GM23338 (cell line): ENCODE measurements at regions not wholly inside any gene's neighbourhood (a gene's known extent, or its start where the extent isn't known, plus 50 kb on each side); places are given as distances from the start of the nearest gene placed in this dataset.

Experiments
- ATAC-seq: fragments of 200-7000 bp; cut with Tn5 transposase; 3 replicates; pipeline ENCODE4 v1.9.1; 2020
- DNase-seq: peaks from one replicate; pipeline ENCODE4 v3.0.0-alpha.2; 2015; ENCODE audit warnings: low spot score
- H2AFZ ChIP-seq: fragments of 200-600 bp; sonication (generic); 2 replicates; pipeline ENCODE4 v1.8.0; 2016; ENCODE audit warnings: antibody characterized with exemption, mild to moderate bottlenecking, moderate library complexity
- H3F3A ChIP-seq: fragments of 200-600 bp; sonication (generic); replicated peaks from 2 replicates; pipeline ENCODE4 v1.8.0; 2017; ENCODE audit warnings: antibody characterized with exemption, mixed run types, low read depth
- H3K27ac ChIP-seq: fragments of 200-600 bp; sonication (generic); 2 replicates; pipeline ENCODE4 v1.6.1; 2016; ENCODE audit warnings: low read depth
- H3K27me3 ChIP-seq: fragments of 200-600 bp; sonication (generic); 2 replicates; pipeline ENCODE4 v1.8.0; 2016; ENCODE audit warnings: mild to moderate bottlenecking, mixed run types, moderate library complexity; ENCODE audit not compliant: insufficient read depth
- H3K36me3 ChIP-seq: fragments of 200-600 bp; sonication (generic); 2 replicates; pipeline ENCODE4 v1.8.0; 2016; ENCODE audit warnings: mild to moderate bottlenecking; ENCODE audit not compliant: insufficient read depth
- H3K4me1 ChIP-seq: fragments of 200-600 bp; sonication (generic); 2 replicates; pipeline ENCODE4 v1.8.0; 2016; ENCODE audit warnings: mild to moderate bottlenecking, moderate library complexity; ENCODE audit not compliant: insufficient read depth
- H3K4me2 ChIP-seq: fragments of 200-600 bp; sonication (generic); 2 replicates; pipeline ENCODE4 v1.7.1; 2017; ENCODE audit warnings: mixed run types
- H3K4me3 ChIP-seq: fragments of 200-600 bp; sonication (generic); 2 replicates; pipeline ENCODE4 v1.6.1; 2016; ENCODE audit warnings: mixed run types
- H3K79me2 ChIP-seq: fragments of 200-600 bp; sonication (generic); replicated peaks from 2 replicates; pipeline ENCODE4 v1.8.0; 2017; ENCODE audit warnings: mild to moderate bottlenecking; ENCODE audit not compliant: insufficient read depth
- H3K9me2 ChIP-seq: fragments of 200-600 bp; sonication (generic); 2 replicates; pipeline ENCODE4 v1.8.0; 2017; ENCODE audit not compliant: insufficient read depth
- H4K20me1 ChIP-seq: fragments of 200-600 bp; sonication (generic); replicated peaks from 2 replicates; pipeline ENCODE4 v1.8.0; 2017; ENCODE audit warnings: mild to moderate bottlenecking; ENCODE audit not compliant: insufficient read depth
- H3K27ac Mint-ChIP-seq: 2 replicates; pipeline ENCODE4 v1.8.0; 2020; ENCODE audit warnings: inconsistent platforms, mild to moderate bottlenecking, moderate library complexity, mixed read lengths
- H3K27me3 Mint-ChIP-seq: 3 replicates; pipeline ENCODE4 v1.8.0; 2022; ENCODE audit warnings: low read depth, mild to moderate bottlenecking, moderate library complexity, mixed read lengths, inconsistent platforms; ENCODE audit not compliant: insufficient read depth, poor library complexity
- H3K36me3 Mint-ChIP-seq: 3 replicates; pipeline ENCODE4 v1.8.0; 2021; ENCODE audit warnings: low read depth, mild to moderate bottlenecking, inconsistent platforms, moderate library complexity, mixed read lengths
- H3K4me1 Mint-ChIP-seq: 3 replicates; pipeline ENCODE4 v1.8.0; 2020; ENCODE audit warnings: mild to moderate bottlenecking, inconsistent platforms, mixed read lengths
- H3K4me3 Mint-ChIP-seq: 3 replicates; pipeline ENCODE4 v1.8.0; 2021; ENCODE audit warnings: moderate library complexity, mild to moderate bottlenecking, inconsistent platforms, mixed read lengths
- H3K9me3 Mint-ChIP-seq: 3 replicates; pipeline ENCODE4 v1.8.0; 2020; ENCODE audit warnings: moderate library complexity, mild to moderate bottlenecking, inconsistent platforms, mixed read lengths
- CREB1 ChIP-seq: fragments of 250-450 bp; sonication (Bioruptor Pico); IDR thresholded peaks from 2 replicates; pipeline ENCODE4 v1.5.0; 2020; ENCODE audit warnings: low read depth, mild to moderate bottlenecking, moderate library complexity
- ETS1 ChIP-seq: IDR thresholded peaks from 2 replicates; pipeline ENCODE4 v1.6.1; 2016; ENCODE audit warnings: antibody characterized with exemption
- EZH2 ChIP-seq: fragments of 200-600 bp; sonication (generic); IDR thresholded peaks from one replicate; pipeline ENCODE4 v1.8.0; 2017; ENCODE audit warnings: antibody characterized with exemption, mild to moderate bottlenecking, low read depth; ENCODE audit not compliant: unreplicated experiment
- EZH2phosphoT487 ChIP-seq: fragments of 200-600 bp; sonication (generic); IDR thresholded peaks from one replicate; pipeline ENCODE4 v1.8.1; 2018; ENCODE audit warnings: antibody characterized with exemption; ENCODE audit not compliant: unreplicated experiment
- JUNB ChIP-seq: IDR thresholded peaks from one replicate; pipeline ENCODE4 v1.6.1; 2016; ENCODE audit warnings: antibody characterized with exemption; ENCODE audit not compliant: unreplicated experiment
- NANOG ChIP-seq: IDR thresholded peaks from 2 replicates; pipeline ENCODE4 v1.6.1; 2016; ENCODE audit warnings: antibody characterized with exemption, borderline replicate concordance
- POLR2AphosphoS5 ChIP-seq: IDR thresholded peaks from 2 replicates; pipeline ENCODE4 v1.6.1; 2016; ENCODE audit warnings: antibody characterized with exemption, low read depth
- REST ChIP-seq: IDR thresholded peaks from one replicate; pipeline ENCODE4 v1.6.1; 2018; ENCODE audit warnings: antibody characterized with exemption; ENCODE audit not compliant: unreplicated experiment
- STAT1 ChIP-seq: IDR thresholded peaks from one replicate; pipeline ENCODE4 v1.6.1; 2016; ENCODE audit warnings: antibody characterized with exemption; ENCODE audit not compliant: unreplicated experiment
- ZNF331 ChIP-seq: fragments of 250-450 bp; sonication (Bioruptor Pico); IDR thresholded peaks from 2 replicates; pipeline ENCODE4 v1.5.0; 2020; ENCODE audit warnings: low read depth, mild to moderate bottlenecking, moderate library complexity

- no peaks in the 10 kb centered on the region for H3K36me3 ChIP-seq
- H3K4me2 ChIP-seq: no peak overlapping the region
- no peaks in the 10 kb centered on the region for H3K36me3 Mint-ChIP-seq
- no peaks in the 10 kb centered on the region for H3K4me1 ChIP-seq
- no peaks in the 10 kb centered on the region for H3F3A ChIP-seq
- H2AFZ ChIP-seq: no peak overlapping the region
- no peak overlapping the region for H3K4me3 Mint-ChIP-seq
- no peaks in the 10 kb centered on the region for H3K27me3 ChIP-seq
- H3K4me1 Mint-ChIP-seq: peaks cover 3% of the 10 kb centered on the region; the same call in 2 of the 3 replicates
- no peaks in the 10 kb centered on the region for H3K9me2 ChIP-seq
- no peak for TF ChIP-seq REST
- no peak for TF ChIP-seq EZH2phosphoT487
- no peak for TF ChIP-seq CREB1
- no peak for TF ChIP-seq NANOG
- TF ChIP-seq STAT1: no peak
- no peak for TF ChIP-seq POLR2AphosphoS5
- no peak for TF ChIP-seq JUNB
- TF ChIP-seq ZNF331: no peak
- H3K27ac Mint-ChIP-seq: no peak overlapping the region
- H3K79me2 ChIP-seq: no peaks in the 10 kb centered on the region
- H3K4me3 ChIP-seq: no peak overlapping the region
- H3K9me3 Mint-ChIP-seq: no peaks in the 10 kb centered on the region
- no peaks in the 10 kb centered on the region for H3K27me3 Mint-ChIP-seq
- no peaks in the 10 kb centered on the region for H4K20me1 ChIP-seq
- DNase-seq (no peak), ATAC-seq (no peak)
- H3K27ac ChIP-seq: no peak overlapping the region
Observed at GRCh38 chr5:168064933-168065622, 226.4 kb upstream of the WWC1 start.

GRCh38 chr5:168066536-168067208, 224.8 kb upstream of the WWC1 start:
- Mint-ChIP-seq H3K4me3 (no peak overlapping the region), H3K36me3 (no peaks in the 10 kb centered on the region), H3K9me3 (no peaks in the 10 kb centered on the region), H3K27me3 (peaks cover 3% of the 10 kb centered on the region), H3K4me1 (peaks cover 3% of the 10 kb centered on the region; the same call in 2 of the 3 replicates), H3K27ac (no peak overlapping the region)
- no peak overlapping the region for H3K27ac ChIP-seq
- H3F3A ChIP-seq: no peaks in the 10 kb centered on the region
- H3K4me1 ChIP-seq: no peaks in the 10 kb centered on the region
- DNase-seq (no peak), ATAC-seq (no peak)
- no peaks in the 10 kb centered on the region for H3K79me2 ChIP-seq
- H4K20me1 ChIP-seq: no peaks in the 10 kb centered on the region
- no peaks in the 10 kb centered on the region for H3K36me3 ChIP-seq
- H3K4me2 ChIP-seq: no peak overlapping the region
- no peak overlapping the region for H3K4me3 ChIP-seq
- no peak overlapping the region for H2AFZ ChIP-seq
- no peaks in the 10 kb centered on the region for H3K9me2 ChIP-seq
- H3K27me3 ChIP-seq: no peaks in the 10 kb centered on the region
- TF ChIP-seq EZH2 (no peak), CREB1 (no peak), ZNF331 (no peak), ETS1 (no peak), JUNB (no peak), NANOG (no peak), REST (no peak), EZH2phosphoT487 (no peak)
